GM18861 (cell line): ENCODE measurements at regions not wholly inside any gene's neighbourhood (a gene's known extent, or its start where the extent isn't known, plus 50 kb on each side); places are given as distances from the start of the nearest gene placed in this dataset.
"Not testable (repeated sequence)": the region's sequence is repeated elsewhere in the genome, so short reads cannot be mapped to it uniquely, and the experiment has no call there.

Experiments
- ATAC-seq: cut with Tn5 transposase; IDR thresholded peaks from one replicate; pipeline ENCODE4 v1.9.1; 2021; ENCODE audit not compliant: unreplicated experiment

- ATAC-seq, result no peak
Observed at GRCh38 chr4:58871509-58871908, 1761.3 kb upstream of the IGFBP7 start.

- no peak for ATAC-seq
Observed at GRCh38 chr4:58849026-58849425, 1738.8 kb upstream of the IGFBP7 start.

- no peak for ATAC-seq
Observed at GRCh38 chr4:58843455-58843854, 1733.3 kb upstream of the IGFBP7 start.

GRCh38 chr4:58833126-58833525, 1722.9 kb upstream of the IGFBP7 start:
- ATAC-seq, result no peak

- no peak for ATAC-seq
Observed at GRCh38 chr4:58825278-58825677, 1715.1 kb upstream of the IGFBP7 start.

GRCh38 chr4:58818560-58818959, 1708.4 kb upstream of the IGFBP7 start:
- not testable (repeated sequence) for ATAC-seq

- no peak for ATAC-seq
Observed at GRCh38 chr4:58809948-58810347, 1699.8 kb upstream of the IGFBP7 start.

GRCh38 chr4:58809366-58809765, 1699.2 kb upstream of the IGFBP7 start:
- no peak for ATAC-seq

GRCh38 chr4:58808817-58809216, 1698.6 kb upstream of the IGFBP7 start:
- ATAC-seq, result no peak

- no peak for ATAC-seq
Observed at GRCh38 chr4:58807843-58808615, 1697.8 kb upstream of the IGFBP7 start.

GRCh38 chr4:58776627-58777026, 1666.4 kb upstream of the IGFBP7 start:
- ATAC-seq, result no peak

GRCh38 chr4:58767598-58767997, 1657.4 kb upstream of the IGFBP7 start:
- no peak for ATAC-seq

- ATAC-seq, result no peak
Observed at GRCh38 chr4:58766763-58767162, 1656.6 kb upstream of the IGFBP7 start.

- no peak for ATAC-seq
Observed at GRCh38 chr4:58761563-58761962, 1651.4 kb upstream of the IGFBP7 start.

- ATAC-seq, result no peak
Observed at GRCh38 chr4:58760737-58761136, 1650.6 kb upstream of the IGFBP7 start.

GRCh38 chr4:58760100-58760499, 1649.9 kb upstream of the IGFBP7 start:
- no peak for ATAC-seq

- ATAC-seq, result no peak
Observed at GRCh38 chr4:58749206-58749605, 1639.0 kb upstream of the IGFBP7 start.

GRCh38 chr4:58740897-58741296, 1630.7 kb upstream of the IGFBP7 start:
- no peak for ATAC-seq

- no peak for ATAC-seq
Observed at GRCh38 chr4:58739275-58739674, 1629.1 kb upstream of the IGFBP7 start.

- no peak for ATAC-seq
Observed at GRCh38 chr4:58738375-58738774, 1628.2 kb upstream of the IGFBP7 start.

- peak; percentile 54 for ATAC-seq
Observed at GRCh38 chr4:58734030-58734674, 1624.0 kb upstream of the IGFBP7 start.

- ATAC-seq, result no peak
Observed at GRCh38 chr4:58732973-58733372, 1622.8 kb upstream of the IGFBP7 start.

GRCh38 chr4:58723954-58724353, 1613.8 kb upstream of the IGFBP7 start:
- ATAC-seq, result no peak
